SK-N-SH (cell line): ENCODE measurements at regions not wholly inside any gene's neighbourhood (a gene's known extent, or its start where the extent isn't known, plus 50 kb on each side); places are given as distances from the start of the nearest gene placed in this dataset.

ENCODE experiments used
- CTCF ChIA-PET: fragments of 300-600, 350-600 bp; formaldehyde crosslinking; extraction: SDS; loops from one replicate; lab custom pipeline; 2021; lab: Yijun Ruan, JAX
- POLR2A ChIA-PET: fragments of 350-600 bp; sonication (Branson Sonifier 250); formaldehyde crosslinking; extraction: SDS; loops from one replicate; lab custom pipeline; 2020; ENCODE audit warnings: antibody characterized with exemption, inconsistent platforms; lab: Yijun Ruan, JAX
- DNase-seq: peaks from one replicate; pipeline ENCODE4 v3.0.0; 2012
- H2AFZ ChIP-seq: fragments of 200-600 bp; sonication (generic); 2 replicates; pipeline ENCODE4 v1.8.1; 2016; ENCODE audit warnings: antibody characterized with exemption, mild to moderate bottlenecking, low read depth
- H3F3A ChIP-seq: fragments of 200-600 bp; sonication (generic); replicated peaks from 2 replicates; pipeline ENCODE3; 2016; ENCODE audit warnings: antibody characterized with exemption, mild to moderate bottlenecking; ENCODE audit not compliant: insufficient read depth
- H3K27ac ChIP-seq, 2 experiments: fragments of 200-500 bp in 1 of 2; fragments of 200-600 bp in 1 of 2; sonication (Bioruptor generic) in 1 of 2; sonication (generic), shearing (Covaris generic) in 1 of 2; 2 replicates each; pipeline versions ENCODE4 v1.5.1 to v1.6.1; 2014 to 2016; ENCODE audit warnings: low read depth in 2 of 2, inconsistent platforms in 1 of 2, low read length in 1 of 2, mild to moderate bottlenecking in 1 of 2, mixed read lengths in 1 of 2
- H3K27me3 ChIP-seq: fragments of 200-600 bp; sonication (generic), shearing (Covaris generic); 2 replicates; pipeline ENCODE4 v1.6.1; 2016; ENCODE audit warnings: mixed run types; ENCODE audit not compliant: insufficient read depth
- H3K36me3 ChIP-seq, 2 experiments: fragments of 200-500 bp in 1 of 2; fragments of 200-600 bp in 1 of 2; sonication (Bioruptor generic) in 1 of 2; sonication (generic) in 1 of 2; replicated peaks in 1 of 2; 2 replicates each; pipeline versions ENCODE3 to v1.5.1; 2014 to 2016; ENCODE audit warnings: low read length in 1 of 2, mild to moderate bottlenecking in 1 of 2; ENCODE audit not compliant: insufficient read depth in 2 of 2, control insufficient read depth in 1 of 2
- H3K4me1 ChIP-seq, 2 experiments: fragments of 200-500 bp in 1 of 2; fragments of 200-600 bp in 1 of 2; sonication (Bioruptor generic) in 1 of 2; sonication (generic), shearing (Covaris generic) in 1 of 2; 2 replicates each; pipeline versions ENCODE4 v1.5.1 to v1.6.1; 2014 to 2016; ENCODE audit warnings: low read depth in 1 of 2, low read length in 1 of 2, mixed run types in 1 of 2; ENCODE audit not compliant: insufficient read depth in 2 of 2, control insufficient read depth in 1 of 2
- H3K4me2 ChIP-seq: fragments of 200-600 bp; sonication (generic), shearing (Covaris generic); 2 replicates; pipeline ENCODE4 v1.6.1; 2017; ENCODE audit warnings: mixed run types
- H3K4me3 ChIP-seq, 2 experiments: fragments of 200-500 bp in 1 of 2; fragments of 200-600 bp in 1 of 2; sonication (Bioruptor generic) in 1 of 2; sonication (generic), shearing (Covaris generic) in 1 of 2; 2 replicates each; pipeline versions ENCODE4 v1.5.1 to v1.8.1; 2014 to 2016; ENCODE audit warnings: low read depth in 2 of 2, inconsistent platforms in 1 of 2, low read length in 1 of 2, mild to moderate bottlenecking in 1 of 2, mixed read lengths in 1 of 2, moderate library complexity in 1 of 2
- H3K79me2 ChIP-seq: fragments of 200-600 bp; sonication (generic); 2 replicates; pipeline ENCODE4 v1.8.1; 2017; ENCODE audit warnings: mild to moderate bottlenecking; ENCODE audit not compliant: insufficient read depth
- H3K9ac ChIP-seq: fragments of 200-600 bp; sonication (generic); 2 replicates; pipeline ENCODE4 v1.6.1; 2017; ENCODE audit warnings: mixed run types
- H3K9me2 ChIP-seq: fragments of 200-600 bp; sonication (generic); 2 replicates; pipeline ENCODE4 v1.6.1; 2017; ENCODE audit warnings: mixed run types
- H3K9me3 ChIP-seq: fragments of 200-600 bp; sonication (generic); 2 replicates; pipeline ENCODE4 v1.6.1; 2017; ENCODE audit warnings: mixed run types, mild to moderate bottlenecking, moderate library complexity
- H4K20me1 ChIP-seq: fragments of 200-600 bp; sonication (generic); 2 replicates; pipeline ENCODE4 v1.6.1; 2017; ENCODE audit warnings: mild to moderate bottlenecking, mixed run types; ENCODE audit not compliant: insufficient read depth
- CHD2 ChIP-seq: fragments of 150-350 bp; IDR thresholded peaks from 2 replicates; pipeline ENCODE4 v1.6.1; 2018; ENCODE audit warnings: low read length; ENCODE audit not compliant: partially characterized antibody
- EP300 ChIP-seq, 2 experiments: IDR thresholded peaks; 2 replicates each; pipeline versions ENCODE4 v1.4.0 to v1.6.1; 2012; ENCODE audit warnings: borderline replicate concordance in 1 of 2, low read depth in 1 of 2, low read length in 1 of 2
- EZH2phosphoT487 ChIP-seq: fragments of 200-600 bp; sonication (generic); IDR thresholded peaks from 2 replicates; pipeline ENCODE4 v1.6.1; 2017; ENCODE audit warnings: low read depth, mixed run types, mild to moderate bottlenecking, antibody characterized with exemption, moderate library complexity, borderline replicate concordance
- FOSL2 ChIP-seq: IDR thresholded peaks from 2 replicates; pipeline ENCODE4 v1.4.0; 2012; ENCODE audit warnings: low read depth, mild to moderate bottlenecking, moderate library complexity, borderline replicate concordance
- FOXJ3 ChIP-seq: sonication (generic); formaldehyde crosslinking; IDR thresholded peaks from 2 replicates; pipeline ENCODE4 v1.5.1; 2020; ENCODE audit warnings: mild to moderate bottlenecking, missing genetic modification reagents
- FOXM1 ChIP-seq: IDR thresholded peaks from 2 replicates; pipeline ENCODE4 v1.4.0; 2012; ENCODE audit warnings: low read depth, mild to moderate bottlenecking
- GATA2 ChIP-seq: sonication (generic); formaldehyde crosslinking; IDR thresholded peaks from 2 replicates; pipeline ENCODE4 v1.5.0; 2020; ENCODE audit warnings: mild to moderate bottlenecking, missing genetic modification reagents
- JUND ChIP-seq: IDR thresholded peaks from 2 replicates; pipeline ENCODE4 v1.4.0; 2012
- MAX ChIP-seq: IDR thresholded peaks from 2 replicates; pipeline ENCODE4 v1.4.0; 2012; ENCODE audit warnings: low read depth
- NFIC ChIP-seq: IDR thresholded peaks from 2 replicates; pipeline ENCODE4 v1.4.0; 2012; ENCODE audit warnings: borderline replicate concordance
- POLR2AphosphoS5 ChIP-seq: IDR thresholded peaks from 2 replicates; pipeline ENCODE4 v1.6.1; 2012; ENCODE audit warnings: low read depth, low read length
- REST ChIP-seq: IDR thresholded peaks from 2 replicates; pipeline ENCODE4 v1.6.1; 2012; ENCODE audit warnings: mild to moderate bottlenecking, low read depth, low read length, moderate library complexity
- RFX5 ChIP-seq: IDR thresholded peaks from 2 replicates; pipeline ENCODE4 v1.6.1; 2012; ENCODE audit warnings: mild to moderate bottlenecking, improper control_type of control experiment, low read length
- RXRA ChIP-seq: IDR thresholded peaks from 2 replicates; pipeline ENCODE4 v1.4.0; 2012; ENCODE audit warnings: low read depth, mild to moderate bottlenecking, borderline replicate concordance
- SIN3A ChIP-seq: IDR thresholded peaks from 2 replicates; pipeline ENCODE4 v1.6.1; 2012; ENCODE audit warnings: low read depth, mild to moderate bottlenecking, low read length, moderate library complexity, borderline replicate concordance
- TCF12 ChIP-seq: IDR thresholded peaks from 2 replicates; pipeline ENCODE4 v1.4.0; 2012
- TEAD4 ChIP-seq: IDR thresholded peaks from 2 replicates; pipeline ENCODE4 v1.4.0; 2012; ENCODE audit warnings: mild to moderate bottlenecking, borderline replicate concordance; ENCODE audit not compliant: insufficient read depth
- USF2 ChIP-seq: fragments of 150-350 bp; IDR thresholded peaks from 2 replicates; pipeline ENCODE4 v1.6.1; 2017; ENCODE audit warnings: antibody characterized with exemption, low read length, low read depth, borderline replicate concordance
- YY1 ChIP-seq: IDR thresholded peaks from 2 replicates; pipeline ENCODE4 v1.4.0; 2012; ENCODE audit warnings: low read depth, mild to moderate bottlenecking
- ZBTB33 ChIP-seq: IDR thresholded peaks from 2 replicates; pipeline ENCODE4 v1.4.0; 2012; ENCODE audit warnings: low read depth, borderline replicate concordance
- WGBS: methylation state at CpG from one replicate; pipeline ENCODE4 v1.1.6; 2017; ENCODE audit warnings: low lambda C conversion rate; 5-methylcytosine and 5-hydroxymethylcytosine counted together

GRCh38 chr18:78362198-78362597 lies 617.4 kb upstream of the SALL3 start:
- H3F3A ChIP-seq, result no peaks in the 10 kb centered on the region
- ChIA-PET CTCF (interaction anchor here (1.2 kb wide), 1 partner anchor 12 kb away, joined by 3 read pairs; no protein-coding TSS in a partner anchor), POLR2A (no interaction called here)
- no peak overlapping the region for H3K4me2 ChIP-seq
- TF ChIP-seq MAX (no peak), NFIC (no peak), FOXJ3 (CRISPR knock-in tag) (no peak), EP300 (IDR thresholded peaks at IDR 0.05; ENCODE audit: borderline replicate concordance in 1 of 2, low read depth in 1 of 2, low read length in 1 of 2) (no peak), CHD2 (no peak), EZH2phosphoT487 (no peak), FOSL2 (no peak), POLR2AphosphoS5 (no peak), TEAD4 (no peak), JUND (no peak), TCF12 (no peak), ZBTB33 (no peak), RXRA (no peak), FOXM1 (no peak), YY1 (no peak), GATA2 (no peak), RFX5 (no peak), SIN3A (no peak)
- H3K9ac ChIP-seq, result no peak overlapping the region
- no peaks in the 10 kb centered on the region for H3K9me2 ChIP-seq
- no peaks in the 10 kb centered on the region for H3K9me3 ChIP-seq
- no peak overlapping the region for H3K27ac ChIP-seq
- H3K4me3 ChIP-seq, result no peak overlapping the region
- H3K79me2 ChIP-seq, result no peaks in the 10 kb centered on the region
- H2AFZ ChIP-seq, result no peak overlapping the region
- 5% methylated on average over 4 of the region's 15 CpGs for WGBS
- DNase-seq, result no peak
- H3K36me3 ChIP-seq, result no peaks in the 10 kb centered on the region
- peaks cover 32% of the 10 kb centered on the region; the same call in 1 of the 2 replicates for H3K27me3 ChIP-seq
- H3K4me1 ChIP-seq, result no peaks in the 10 kb centered on the region
- H4K20me1 ChIP-seq, result no peaks in the 10 kb centered on the region

GRCh38 chr18:78363556-78364387 lies 615.8 kb upstream of the SALL3 start:
- Histone ChIP-seq H3K27me3 (peaks cover 32% of the 10 kb centered on the region; the same call in 1 of the 2 replicates), H3K4me3 (no peak overlapping the region), H3K9ac (no peak overlapping the region), H3K4me2 (no peak overlapping the region), H3K36me3 (no peaks in the 10 kb centered on the region), H3K9me2 (no peaks in the 10 kb centered on the region), H3K27ac (no peak overlapping the region), H3F3A (no peaks in the 10 kb centered on the region), H2AFZ (no peak overlapping the region), H3K79me2 (no peaks in the 10 kb centered on the region), H3K4me1 (no peaks in the 10 kb centered on the region), H3K9me3 (no peaks in the 10 kb centered on the region), H4K20me1 (no peaks in the 10 kb centered on the region)
- ChIA-PET POLR2A (no interaction called here), CTCF (no interaction called here)
- no peak for TF ChIP-seq REST
- no peak for TF ChIP-seq FOXJ3 (CRISPR knock-in tag)
- no peak for TF ChIP-seq RXRA
- no peak for TF ChIP-seq MAX
- TF ChIP-seq JUND, result no peak
- no peak for TF ChIP-seq USF2
- TF ChIP-seq GATA2, result no peak
- no peak for TF ChIP-seq CHD2
- 24% methylated on average over 33 of the region's 44 CpGs for WGBS
- DNase-seq, result no peak
